ENCODE measurements at regions not wholly inside any gene's neighbourhood (a gene's known extent, or its start where the extent isn't known, plus 50 kb on each side); places are given as distances from the start of the nearest gene placed in this dataset.

- Mint-ChIP-seq H3K4me1 (ENCODE audit: low read depth) (peaks cover 12% of the 10 kb centered on the region), H3K27me3 (no peaks in the 10 kb centered on the region), H3K27ac (no peak overlapping the region), H3K4me3 (no peak overlapping the region), H3K9me3 (no peaks in the 10 kb centered on the region), H3K36me3 (ENCODE audit: low read depth) (no peaks in the 10 kb centered on the region)
- Histone ChIP-seq H3K27me3 (ENCODE audit: control insufficient read depth in 1 of 2, insufficient read depth in 2 of 2, low read length in 2 of 2) (no peaks in the 10 kb centered on the region), H3K27ac (ENCODE audit: low read depth in 1 of 2, low read length in 2 of 2) (no peak overlapping the region), H3K4me3 (ENCODE audit: low read length) (no peak overlapping the region), H3K36me3 (ENCODE audit: insufficient read depth, low read length) (no peaks in the 10 kb centered on the region), H3K9me3 (ENCODE audit: control insufficient read depth in 1 of 2, insufficient read depth in 1 of 2, low read length in 2 of 2) (no peaks in the 10 kb centered on the region), H3K4me1 (ENCODE audit: insufficient read depth, low read length) (peaks cover 3% of the 10 kb centered on the region)
- DNase-seq (peak in 3 of 14 experiments; percentile 3 to 19 (median 8)), ATAC-seq (ENCODE audit: poor library complexity) (no peak)
- ChIA-PET POLR2A (interaction anchor here (0.6 kb wide), 1 partner anchor 37 kb away, joined by 3 read pairs; no protein-coding TSS in a partner anchor), CTCF (no interaction called here)
- intact Hi-C loops (cut with DNase I, micrococcal nuclease): no loop called here
- TF ChIP-seq CTCF (IDR thresholded peaks at IDR 0.05): no peak
Observed at GRCh38 chr3:18223571-18223970, 201.6 kb downstream of the SATB1 start.

GRCh38 chr3:18222686-18223085, 202.5 kb downstream of the SATB1 start:
- Mint-ChIP-seq H3K27ac (no peak overlapping the region), H3K4me1 (ENCODE audit: low read depth) (peaks cover 12% of the 10 kb centered on the region), H3K4me3 (no peak overlapping the region), H3K36me3 (ENCODE audit: low read depth) (no peaks in the 10 kb centered on the region), H3K27me3 (no peaks in the 10 kb centered on the region), H3K9me3 (no peaks in the 10 kb centered on the region)
- POLR2A ChIA-PET: interaction anchor here (0.6 kb wide), 1 partner anchor 93 kb away, joined by 3 read pairs; no protein-coding TSS in a partner anchor
- Histone ChIP-seq H3K4me1 (ENCODE audit: insufficient read depth, low read length) (peaks cover 3% of the 10 kb centered on the region), H3K36me3 (ENCODE audit: insufficient read depth, low read length) (no peaks in the 10 kb centered on the region), H3K27ac (ENCODE audit: low read depth in 1 of 2, low read length in 2 of 2) (no peak overlapping the region), H3K9me3 (ENCODE audit: control insufficient read depth in 1 of 2, insufficient read depth in 1 of 2, low read length in 2 of 2) (no peaks in the 10 kb centered on the region), H3K27me3 (ENCODE audit: control insufficient read depth in 1 of 2, insufficient read depth in 2 of 2, low read length in 2 of 2) (no peaks in the 10 kb centered on the region), H3K4me3 (ENCODE audit: low read length) (no peak overlapping the region)
- CTCF ChIA-PET: no interaction called here
- no peak for ATAC-seq (ENCODE audit: poor library complexity)
- intact Hi-C loops (cut with DNase I, micrococcal nuclease): no loop called here
- no peak for TF ChIP-seq CTCF (IDR thresholded peaks at IDR 0.05)
- no peak for DNase-seq

GRCh38 chr3:18217507-18218174, 207.5 kb downstream of the SATB1 start:
- intact Hi-C loops (cut with DNase I, micrococcal nuclease): no loop called here
- H3K4me3 Mint-ChIP-seq: no peak overlapping the region
- DNase-seq (no peak), ATAC-seq (ENCODE audit: poor library complexity) (no peak)
- no peaks in the 10 kb centered on the region for H3K27me3 Mint-ChIP-seq
- peaks cover 5% of the 10 kb centered on the region for H3K4me1 Mint-ChIP-seq (ENCODE audit: low read depth)
- POLR2A ChIA-PET: no interaction called here
- no peaks in the 10 kb centered on the region for H3K4me1 ChIP-seq (ENCODE audit: insufficient read depth, low read length)
- H3K9me3 Mint-ChIP-seq: peaks cover 2% of the 10 kb centered on the region
- TF ChIP-seq CTCF (IDR thresholded peaks at IDR 0.05): no peak
- no peak overlapping the region for H3K27ac ChIP-seq (ENCODE audit: low read depth in 1 of 2, low read length in 2 of 2)
- no peak overlapping the region for H3K4me3 ChIP-seq (ENCODE audit: low read length)
- H3K36me3 Mint-ChIP-seq (ENCODE audit: low read depth): no peaks in the 10 kb centered on the region
- CTCF ChIA-PET: no interaction called here
- H3K27ac Mint-ChIP-seq: no peak overlapping the region
- no peaks in the 10 kb centered on the region for H3K36me3 ChIP-seq (ENCODE audit: insufficient read depth, low read length)
- no peaks in the 10 kb centered on the region for H3K9me3 ChIP-seq (ENCODE audit: control insufficient read depth in 1 of 2, insufficient read depth in 1 of 2, low read length in 2 of 2)
- H3K27me3 ChIP-seq (ENCODE audit: control insufficient read depth in 1 of 2, insufficient read depth in 2 of 2, low read length in 2 of 2): no peaks in the 10 kb centered on the region
